ENCODE measurements at regions not wholly inside any gene's neighbourhood (a gene's known extent, or its start where the extent isn't known, plus 50 kb on each side); places are given as distances from the start of the nearest gene placed in this dataset.
A peak's percentile ranks its signal among the peaks of the same experiment; 100 is the strongest.

- TF ChIP-seq POLR2A (IDR thresholded peaks at IDR 0.05) (no peak), EP300 (IDR thresholded peaks at IDR 0.05) (no peak), CTCF (IDR thresholded peaks at IDR 0.05) (no peak)
- 47 to 72% (median 53%) methylated on average over 1 of the region's 1 CpG for WGBS, 3 donors
- peak in 2 of 5 donors; percentile 19 to 51 for DNase-seq
- intact Hi-C loops (cut with DNase I) = no loop called here
- Histone ChIP-seq H3K27ac (no peak overlapping the region), H3K36me3 (no peaks in the 10 kb centered on the region), H3K27me3 (no peaks in the 10 kb centered on the region), H3K9me3 (no peaks in the 10 kb centered on the region), H3K4me3 (no peak overlapping the region), H3K4me1 (ENCODE audit: insufficient read depth) (no peaks in the 10 kb centered on the region)
Measured at GRCh38 chr13:76764429-76764828, 121.8 kb downstream of the KCTD12 start.

- Histone ChIP-seq H3K4me1 (ENCODE audit: insufficient read depth) (no peaks in the 10 kb centered on the region), H3K9me3 (no peaks in the 10 kb centered on the region), H3K4me3 (no peak overlapping the region), H3K27me3 (no peaks in the 10 kb centered on the region), H3K36me3 (no peaks in the 10 kb centered on the region), H3K27ac (no peak overlapping the region)
- intact Hi-C loops (cut with DNase I) = no loop called here
- 32 to 44% (median 40%) methylated on average over 2 of the region's 2 CpGs for WGBS, 3 donors
- no peak for TF ChIP-seq EP300 (IDR thresholded peaks at IDR 0.05)
- no peak for TF ChIP-seq CTCF (IDR thresholded peaks at IDR 0.05)
- no peak for TF ChIP-seq POLR2A (IDR thresholded peaks at IDR 0.05)
- no peak for DNase-seq
Measured at GRCh38 chr13:76762721-76763120, 123.5 kb downstream of the KCTD12 start.

GRCh38 chr13:76759877-76760276 is 126.3 kb downstream of the KCTD12 start:
- Histone ChIP-seq H3K9me3 (no peaks in the 10 kb centered on the region), H3K4me1 (ENCODE audit: insufficient read depth) (no peaks in the 10 kb centered on the region), H3K27ac (no peak overlapping the region), H3K36me3 (no peaks in the 10 kb centered on the region), H3K4me3 (no peak overlapping the region), H3K27me3 (no peaks in the 10 kb centered on the region)
- TF ChIP-seq CTCF (IDR thresholded peaks at IDR 0.05) (no peak), EP300 (IDR thresholded peaks at IDR 0.05) (no peak), POLR2A (IDR thresholded peaks at IDR 0.05) (no peak)
- no peak for DNase-seq
- intact Hi-C loops (cut with DNase I) = no loop called here
- WGBS, 3 donors = 88 to 96% (median 95%) methylated on average over 1 of the region's 1 CpG

- H3K9me3 ChIP-seq = no peaks in the 10 kb centered on the region
- no peak overlapping the region for H3K27ac ChIP-seq
- no peaks in the 10 kb centered on the region for H3K36me3 ChIP-seq
- no peak overlapping the region for H3K4me3 ChIP-seq
- TF ChIP-seq CTCF (IDR thresholded peaks at IDR 0.05) (no peak), EP300 (IDR thresholded peaks at IDR 0.05) (no peak), POLR2A (IDR thresholded peaks at IDR 0.05) (no peak)
- intact Hi-C loops (cut with DNase I) = no loop called here
- WGBS, 3 donors = 92 to 98% (median 96%) methylated on average over 1 of the region's 1 CpG
- no peaks in the 10 kb centered on the region for H3K4me1 ChIP-seq (ENCODE audit: insufficient read depth)
- no peaks in the 10 kb centered on the region for H3K27me3 ChIP-seq
- DNase-seq = no peak
Measured at GRCh38 chr13:76758738-76759137, 127.5 kb downstream of the KCTD12 start.

- no peak for DNase-seq
- intact Hi-C loops (cut with DNase I) = no loop called here
- TF ChIP-seq CTCF (IDR thresholded peaks at IDR 0.05) (no peak), EP300 (IDR thresholded peaks at IDR 0.05) (no peak), POLR2A (IDR thresholded peaks at IDR 0.05) (no peak)
- Histone ChIP-seq H3K27ac (no peak overlapping the region), H3K36me3 (no peaks in the 10 kb centered on the region), H3K4me3 (no peak overlapping the region), H3K4me1 (ENCODE audit: insufficient read depth) (no peaks in the 10 kb centered on the region), H3K9me3 (no peaks in the 10 kb centered on the region), H3K27me3 (no peaks in the 10 kb centered on the region)
Measured at GRCh38 chr13:76758257-76758656, 127.9 kb downstream of the KCTD12 start.

All from ovary (tissue), 7 donors.